ENCODE measurements at regions not wholly inside any gene's neighbourhood (a gene's known extent, or its start where the extent isn't known, plus 50 kb on each side); places are given as distances from the start of the nearest gene placed in this dataset.

- no peak for DNase-seq
Measured at GRCh38 chr15:70319466-70319865, 221.7 kb upstream of the TLE3 start.

GRCh38 chr15:70318594-70319465 lies 221.1 kb upstream of the TLE3 start:
- DNase-seq: no peak

- DNase-seq: no peak
Measured at GRCh38 chr15:70316059-70316600, 218.4 kb upstream of the TLE3 start.

GRCh38 chr15:70315431-70315830 lies 217.7 kb upstream of the TLE3 start:
- DNase-seq: no peak

GRCh38 chr15:70314688-70315087 lies 217.0 kb upstream of the TLE3 start:
- no peak for DNase-seq

- DNase-seq: no peak
Measured at GRCh38 chr15:70314018-70314354, 216.3 kb upstream of the TLE3 start.

GRCh38 chr15:70313099-70314017 lies 215.6 kb upstream of the TLE3 start:
- no peak for DNase-seq

GRCh38 chr15:70311821-70312220 lies 214.1 kb upstream of the TLE3 start:
- DNase-seq: no peak

- DNase-seq: no peak
Measured at GRCh38 chr15:70309716-70310115, 212.0 kb upstream of the TLE3 start.

GRCh38 chr15:70308735-70309434 lies 211.2 kb upstream of the TLE3 start:
- DNase-seq: no peak

GRCh38 chr15:70308011-70308734 lies 210.5 kb upstream of the TLE3 start:
- DNase-seq: peak; percentile 20

GRCh38 chr15:70306582-70306981 lies 208.9 kb upstream of the TLE3 start:
- no peak for DNase-seq

- no peak for DNase-seq
Measured at GRCh38 chr15:70306081-70306480, 208.4 kb upstream of the TLE3 start.

- DNase-seq: no peak
Measured at GRCh38 chr15:70303981-70304380, 206.3 kb upstream of the TLE3 start.

GRCh38 chr15:70302360-70302759 lies 204.6 kb upstream of the TLE3 start:
- DNase-seq: no peak

- DNase-seq: no peak
Measured at GRCh38 chr15:70301396-70301795, 203.7 kb upstream of the TLE3 start.

GRCh38 chr15:70299931-70300869 lies 202.5 kb upstream of the TLE3 start:
- peak; percentile 86 for DNase-seq

- DNase-seq: no peak
Measured at GRCh38 chr15:70297465-70298058, 199.8 kb upstream of the TLE3 start.

GRCh38 chr15:70294731-70295305 lies 197.1 kb upstream of the TLE3 start:
- no peak for DNase-seq

All from stimulated activated CD4-positive, alpha-beta T cell treated with anti-CD3 and anti-CD28 coated beads, Interleukin-1b, Interleukin-23, amount 100 ng/mL, for 48 hours (primary cell).